HepG2 (cell line): ENCODE measurements at regions not wholly inside any gene's neighbourhood (a gene's known extent, or its start where the extent isn't known, plus 50 kb on each side); places are given as distances from the start of the nearest gene placed in this dataset.

Source experiments
- ATAC-seq: fragments of 200-7000 bp; cut with Tn5 transposase; 3 replicates; pipeline ENCODE4 v1.9.1; 2020; ENCODE audit warnings: mild to moderate bottlenecking, moderate library complexity
- BruUV-seq: library from RNA; stranded (reverse); fragments of 400-500 nt; replicated peaks from 2 replicates; lab custom pipeline; 2021; lab: Mats Ljungman, UMichigan
- CTCF ChIA-PET: fragments of 300-600 bp; formaldehyde crosslinking; extraction: SDS; loops from one replicate; lab custom pipeline; 2021; ENCODE audit warnings: low total read pairs, inconsistent platforms, low intra/inter-chr PET ratio; lab: Yijun Ruan, JAX
- POLR2A ChIA-PET: fragments of 350-600 bp; sonication (Branson Sonifier 250); formaldehyde crosslinking; loops from one replicate; lab custom pipeline; 2020; ENCODE audit warnings: antibody characterized with exemption, inconsistent platforms; lab: Yijun Ruan, JAX
- DNase-seq: peaks from one replicate; pipeline ENCODE4 v3.0.0-alpha.2; 2015; ENCODE audit warnings: low spot score
- FAIRE-seq: peaks from 3 replicates; lab custom pipeline; 2011; peaks lifted over from hg19 to GRCh38; lab: Jason Lieb, UNC
- H2AFZ ChIP-seq: one replicate; pipeline ENCODE4 v1.6.1; 2011; ENCODE audit warnings: low read length, inconsistent platforms
- H3K27ac ChIP-seq: fragments of 300-600 bp; 3 replicates; pipeline ENCODE4 v1.8.0; 2011; ENCODE audit warnings: mixed run types, mild to moderate bottlenecking, mixed read lengths, low read length, inconsistent platforms; ENCODE audit not compliant: insufficient read depth; ENCODE audit errors: extremely low read length
- H3K27me3 ChIP-seq, 2 experiments: fragments of 200-600 bp in 1 of 2; 2 replicates in 1 of 2; 3 replicates in 1 of 2; pipeline versions ENCODE4 v1.6.0 to v1.8.0; 2011; ENCODE audit warnings: low read length in 2 of 2, mild to moderate bottlenecking in 2 of 2, moderate library complexity in 2 of 2, inconsistent platforms in 1 of 2; ENCODE audit not compliant: insufficient read depth in 2 of 2, control insufficient read depth in 1 of 2
- H3K36me3 ChIP-seq, 2 experiments: fragments of 200-600 bp in 1 of 2; replicated peaks in 1 of 2; 2 replicates in 1 of 2; 3 replicates in 1 of 2; pipeline versions ENCODE4 v1.5.1 to v1.8.0; 2011; ENCODE audit warnings: low read length in 2 of 2, inconsistent platforms in 1 of 2; ENCODE audit not compliant: insufficient read depth in 2 of 2, control insufficient read depth in 1 of 2
- H3K4me1 ChIP-seq: 2 replicates; pipeline ENCODE4 v1.5.1; 2012; ENCODE audit warnings: low read length, inconsistent platforms; ENCODE audit not compliant: insufficient read depth
- H3K4me2 ChIP-seq: 2 replicates; pipeline ENCODE4 v1.6.0; 2011; ENCODE audit warnings: low read depth, low read length, inconsistent platforms
- H3K4me3 ChIP-seq, 3 experiments: fragments of 200-600 bp in 1 of 3; sonication (generic), shearing (Covaris generic) in 1 of 3; replicated peaks in 1 of 3; 2 replicates each; pipeline ENCODE4 v1.5.1; 2011 to 2016; ENCODE audit warnings: low read length in 3 of 3, inconsistent platforms in 2 of 3, low read depth in 2 of 3, mild to moderate bottlenecking in 2 of 3, control low read depth in 1 of 3, mixed read lengths in 1 of 3; ENCODE audit not compliant: insufficient read depth in 1 of 3
- H3K79me2 ChIP-seq: one replicate; pipeline ENCODE4 v1.6.1; 2011; ENCODE audit warnings: low read length, inconsistent platforms; ENCODE audit not compliant: insufficient read depth
- H3K9ac ChIP-seq: 2 replicates; pipeline ENCODE4 v1.6.0; 2011; ENCODE audit warnings: mild to moderate bottlenecking, low read depth, low read length, inconsistent platforms; ENCODE audit not compliant: insufficient read depth
- H3K9me3 ChIP-seq: 2 replicates; pipeline ENCODE4 v1.5.1; 2012; ENCODE audit warnings: mild to moderate bottlenecking, low read length
- H4K20me1 ChIP-seq: 2 replicates; pipeline ENCODE4 v1.6.0; 2011; ENCODE audit warnings: inconsistent platforms, mild to moderate bottlenecking, low read length, moderate library complexity; ENCODE audit not compliant: insufficient read depth
- AHR ChIP-seq: IDR thresholded peaks from 2 replicates; pipeline ENCODE4 v1.6.1; 2018; ENCODE audit warnings: missing genetic modification reagents, missing compliant biosample characterization
- ARID5B ChIP-seq: IDR thresholded peaks from 2 replicates; pipeline ENCODE4 v1.4.0; 2020; ENCODE audit warnings: mild to moderate bottlenecking, missing genetic modification reagents
- FOSL2 ChIP-seq: sonication (generic); formaldehyde crosslinking; IDR thresholded peaks from 2 replicates; pipeline ENCODE4 v1.4.0; 2020; ENCODE audit warnings: missing genetic modification reagents
- IKZF4 ChIP-seq: sonication (generic); formaldehyde crosslinking; IDR thresholded peaks from 2 replicates; pipeline ENCODE4 v1.5.1; 2020; ENCODE audit warnings: borderline replicate concordance, mild to moderate bottlenecking, low read depth, missing genetic modification reagents; ENCODE audit errors: not compliant biosample characterization
- IRF1 ChIP-seq: sonication (generic); formaldehyde crosslinking; IDR thresholded peaks from 2 replicates; pipeline ENCODE4 v1.4.0; 2020; ENCODE audit warnings: low read depth, mild to moderate bottlenecking, missing genetic modification reagents
- IRF2 ChIP-seq: IDR thresholded peaks from 2 replicates; pipeline ENCODE4 v1.6.1; 2018; ENCODE audit warnings: missing genetic modification reagents, missing compliant biosample characterization
- KLF12 ChIP-seq: sonication (generic); formaldehyde crosslinking; IDR thresholded peaks from 2 replicates; pipeline ENCODE4 v1.4.0; 2020; ENCODE audit warnings: missing genetic modification reagents, borderline replicate concordance
- NCOA5 ChIP-seq: sonication (generic); formaldehyde crosslinking; IDR thresholded peaks from 2 replicates; pipeline ENCODE4 v1.4.0; 2020; ENCODE audit warnings: missing genetic modification reagents
- PHF20 ChIP-seq: sonication (generic); formaldehyde crosslinking; IDR thresholded peaks from 2 replicates; pipeline ENCODE4 v1.5.0; 2020; ENCODE audit warnings: mild to moderate bottlenecking, missing genetic modification reagents
- SAP130 ChIP-seq: IDR thresholded peaks from 2 replicates; pipeline ENCODE4 v1.6.1; 2016; ENCODE audit warnings: low read depth
- SIX4 ChIP-seq: sonication (generic); formaldehyde crosslinking; IDR thresholded peaks from 2 replicates; pipeline ENCODE4 v1.4.0; 2020; ENCODE audit warnings: missing genetic modification reagents
- SRSF4 ChIP-seq: fragments of 200-400 bp; formaldehyde crosslinking; IDR thresholded peaks from one replicate; pipeline ENCODE4 v1.6.1; 2018; ENCODE audit warnings: mild to moderate bottlenecking, low read depth, low read length, moderate library complexity; ENCODE audit not compliant: poor library complexity, severe bottlenecking
- ZNF33A ChIP-seq: sonication (generic); formaldehyde crosslinking; IDR thresholded peaks from 2 replicates; pipeline ENCODE4 v1.5.1; 2020; ENCODE audit warnings: missing genetic modification reagents, mild to moderate bottlenecking, moderate library complexity, borderline replicate concordance
- WGBS: methylation state at CpG from one replicate; pipeline ENCODE4 v1.1.6; 2017; ENCODE audit warnings: low lambda C conversion rate; 5-methylcytosine and 5-hydroxymethylcytosine counted together
- in situ Hi-C: cut with HindIII; loops from 2 replicates; pipeline ENCODE4 v1.10.0; 2017; ENCODE audit warnings: low pct_unique_long_range_greater_than_20kb; ENCODE audit not compliant: extremely low pct_ligation_motif_present
- intact Hi-C: fragments of 100-400 bp; cut with micrococcal nuclease; formaldehyde crosslinking; loops from one replicate; pipeline ENCODE4 v1.10.0; 2022; ENCODE audit not compliant: unreplicated experiment

GRCh38 chr12:127081058-127081457, 1185.9 kb upstream of the TMEM132C start:
- H3K4me3 ChIP-seq, result no peak overlapping the region
- BruUV-seq, result no TSS peak
- TF ChIP-seq IKZF4 (no peak), PHF20 (CRISPR knock-in tag) (no peak), ZNF33A (CRISPR knock-in tag) (no peak)
- TF ChIP-seq, all 625 proteins: peak for 0
- Histone ChIP-seq H3K27ac (no peak overlapping the region), H3K9ac (no peak overlapping the region), H3K27me3 (no peaks in the 10 kb centered on the region), H2AFZ (no peak overlapping the region), H3K36me3 (no peaks in the 10 kb centered on the region), H3K4me1 (no peaks in the 10 kb centered on the region), H3K9me3 (peaks cover 11% of the 10 kb centered on the region; the same call in 1 of the 2 replicates), H3K79me2 (no peaks in the 10 kb centered on the region), H3K4me2 (no peak overlapping the region), H4K20me1 (no peaks in the 10 kb centered on the region)
- DNase-seq (no peak), FAIRE-seq (no peak), ATAC-seq (no peak)
- in situ Hi-C loops (no loop called here), intact Hi-C loops (no loop called here)
- WGBS, result 18% methylated on average over 2 of the region's 2 CpGs
- CTCF ChIA-PET, result no interaction called here
- POLR2A ChIA-PET, result no interaction called here

GRCh38 chr12:127083008-127083949, 1183.7 kb upstream of the TMEM132C start:
- peaks cover 11% of the 10 kb centered on the region; the same call in 1 of the 2 replicates for H3K9me3 ChIP-seq
- H3K4me3 ChIP-seq, result peak overlapping the region; percentile 28 to 57 (median 44); a peak in 5 of 6 replicates
- WGBS, result 29% methylated on average over 6 of the region's 6 CpGs
- H3K27ac ChIP-seq, result no peak overlapping the region
- no TSS peak for BruUV-seq
- H3K36me3 ChIP-seq, result no peaks in the 10 kb centered on the region
- no peak for FAIRE-seq
- H3K4me2 ChIP-seq, result peak overlapping the region; percentile 75
- H2AFZ ChIP-seq, result peak overlapping the region; percentile 86
- no peaks in the 10 kb centered on the region for H3K4me1 ChIP-seq
- no peak overlapping the region for H3K9ac ChIP-seq
- CTCF ChIA-PET, result no interaction called here
- DNase-seq, result peak; percentile 59
- POLR2A ChIA-PET, result no interaction called here
- ATAC-seq, result peak; percentile 63
- in situ Hi-C loops, result no loop called here
- no peaks in the 10 kb centered on the region for H4K20me1 ChIP-seq
- intact Hi-C loops, result no loop called here
- no peaks in the 10 kb centered on the region; a peak in 1 of 5 replicates for H3K27me3 ChIP-seq
- no peaks in the 10 kb centered on the region for H3K79me2 ChIP-seq
- TF ChIP-seq ARID5B (CRISPR knock-in tag), result 0 out of 2 replicates have a peak, but pooled peaks have one; percentile 11
- TF ChIP-seq FOSL2, result 0 out of 2 replicates have a peak, but pooled peaks have one; percentile 18
- TF ChIP-seq IRF1, result peak; percentile 80; the same call in 1 of the 2 replicates
- 0 out of 2 replicates have a peak, but pooled peaks have one; percentile 28 for TF ChIP-seq KLF12 (CRISPR knock-in tag)
- TF ChIP-seq SIX4 (CRISPR knock-in tag), result 0 out of 2 replicates have a peak, but pooled peaks have one; percentile 13
- TF ChIP-seq SAP130, result peak; percentile 41
- TF ChIP-seq IRF2 (CRISPR knock-in tag), result peak; percentile 100
- no peak for TF ChIP-seq NCOA5 (CRISPR knock-in tag)
- TF ChIP-seq AHR, result no peak
- no peak for TF ChIP-seq SRSF4
